H1 (cell line): ENCODE measurements at regions not wholly inside any gene's neighbourhood (a gene's known extent, or its start where the extent isn't known, plus 50 kb on each side); places are given as distances from the start of the nearest gene placed in this dataset.

Experiments
- TF ChIP-seq, protein P1 (sequence below), 3 experiments: IDR thresholded peaks; 1 replicate in 2 of 3; 2 replicates in 1 of 3; pipeline versions ENCODE4 v1.5.1 to v1.6.1; 2011; ENCODE audit warnings: low read length in 3 of 3, mild to moderate bottlenecking in 3 of 3, inconsistent platforms in 2 of 3, low read depth in 1 of 3, moderate library complexity in 1 of 3; ENCODE audit not compliant: insufficient read depth in 1 of 3; ENCODE audit errors: control extremely low read depth in 1 of 3

DNA sequence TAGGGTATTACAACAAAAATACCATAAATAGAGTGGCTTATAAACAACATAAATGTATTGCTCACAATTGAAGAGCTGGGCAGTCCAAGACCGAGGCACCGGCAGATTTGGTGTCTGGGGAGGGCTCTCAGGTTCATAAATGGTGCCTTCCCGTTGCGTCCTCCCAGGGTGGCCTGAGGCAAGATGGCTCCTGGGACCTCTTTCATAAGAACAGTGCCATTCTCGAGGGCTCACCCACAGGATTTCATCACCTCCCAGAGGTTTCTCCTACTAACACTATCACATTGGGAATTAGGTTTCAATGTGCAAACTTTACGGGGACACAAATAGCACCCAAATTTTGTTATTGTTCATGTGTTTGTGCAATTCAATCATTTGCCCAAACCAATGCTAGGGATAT, 793.5 kb upstream of the HS6ST1 start (continued):
- TF ChIP-seq, protein P1, sequence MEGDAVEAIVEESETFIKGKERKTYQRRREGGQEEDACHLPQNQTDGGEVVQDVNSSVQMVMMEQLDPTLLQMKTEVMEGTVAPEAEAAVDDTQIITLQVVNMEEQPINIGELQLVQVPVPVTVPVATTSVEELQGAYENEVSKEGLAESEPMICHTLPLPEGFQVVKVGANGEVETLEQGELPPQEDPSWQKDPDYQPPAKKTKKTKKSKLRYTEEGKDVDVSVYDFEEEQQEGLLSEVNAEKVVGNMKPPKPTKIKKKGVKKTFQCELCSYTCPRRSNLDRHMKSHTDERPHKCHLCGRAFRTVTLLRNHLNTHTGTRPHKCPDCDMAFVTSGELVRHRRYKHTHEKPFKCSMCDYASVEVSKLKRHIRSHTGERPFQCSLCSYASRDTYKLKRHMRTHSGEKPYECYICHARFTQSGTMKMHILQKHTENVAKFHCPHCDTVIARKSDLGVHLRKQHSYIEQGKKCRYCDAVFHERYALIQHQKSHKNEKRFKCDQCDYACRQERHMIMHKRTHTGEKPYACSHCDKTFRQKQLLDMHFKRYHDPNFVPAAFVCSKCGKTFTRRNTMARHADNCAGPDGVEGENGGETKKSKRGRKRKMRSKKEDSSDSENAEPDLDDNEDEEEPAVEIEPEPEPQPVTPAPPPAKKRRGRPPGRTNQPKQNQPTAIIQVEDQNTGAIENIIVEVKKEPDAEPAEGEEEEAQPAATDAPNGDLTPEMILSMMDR (IDR thresholded peaks at IDR 0.05; ENCODE audit: control extremely low read depth in 1 of 3, insufficient read depth in 1 of 3, low read depth in 1 of 3, low read length in 3 of 3), result no peak
